NCI-H82 (cell line): ENCODE measurements at regions not wholly inside any gene's neighbourhood (a gene's known extent, or its start where the extent isn't known, plus 50 kb on each side); places are given as distances from the start of the nearest gene placed in this dataset.

Source experiments
- DNase-seq: peaks from one replicate; lab custom pipeline; 2025; lab: John Stamatoyannopoulos, UW

DNA sequence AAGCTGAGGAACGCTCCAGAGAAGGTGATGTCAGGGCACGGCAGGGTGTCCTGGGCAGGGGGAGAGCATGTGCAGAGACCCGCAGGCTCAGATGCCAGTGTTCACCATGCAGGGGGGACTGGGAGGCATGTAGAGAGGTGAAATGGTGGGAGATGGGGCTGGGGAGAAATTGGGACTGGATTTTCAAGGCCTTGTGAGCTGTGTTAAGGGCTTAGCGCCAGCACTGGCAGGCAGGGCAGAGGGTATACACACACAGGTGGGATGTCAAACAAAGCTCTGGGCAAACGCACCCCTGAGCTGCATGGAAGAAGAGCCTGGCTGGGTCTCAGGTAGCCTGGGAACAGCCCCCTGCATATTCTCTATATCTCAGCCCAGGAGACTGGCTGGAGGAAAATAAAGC, 282.7 kb downstream of the SHQ1 start:
- DNase-seq: no peak

DNA sequence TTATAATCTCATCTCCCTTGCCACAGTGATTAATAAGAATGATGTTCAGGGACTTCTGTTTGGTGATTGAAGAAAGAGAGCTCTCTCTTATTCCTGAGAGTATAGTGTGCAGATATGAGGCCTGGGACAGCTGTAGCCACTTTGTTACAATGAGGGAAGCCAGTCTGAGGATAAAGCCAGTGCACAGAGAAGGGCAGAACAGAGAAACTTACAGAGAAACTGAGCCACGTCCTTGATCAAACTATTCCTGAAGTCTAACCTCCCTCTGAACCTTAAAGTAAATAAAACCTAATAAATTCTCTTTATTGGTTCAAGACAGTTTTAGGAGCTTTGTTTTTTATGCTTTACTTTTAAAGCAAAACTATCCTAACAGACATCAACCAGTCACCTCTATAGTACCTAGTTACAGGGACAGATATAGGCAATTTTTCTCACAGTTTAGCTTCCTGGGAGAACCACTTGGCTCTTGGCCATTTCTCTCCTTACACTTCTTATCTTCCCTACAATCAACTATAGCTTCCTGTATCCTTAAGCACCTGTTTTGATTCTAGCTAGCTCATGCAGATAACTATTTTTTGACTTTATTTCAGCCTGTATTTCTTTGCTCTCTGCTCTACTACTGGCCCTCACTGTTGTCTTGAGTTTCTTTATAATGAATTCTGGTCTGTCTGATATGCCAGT, 284.4 kb downstream of the SHQ1 start:
- DNase-seq: no peak

GRCh38 chr3:72560846-72561675, 287.2 kb downstream of the SHQ1 start:
- no peak for DNase-seq

GRCh38 chr3:72559385-72559784, 288.9 kb downstream of the SHQ1 start:
- DNase-seq: no peak

GRCh38 chr3:72558001-72558400, 290.2 kb downstream of the SHQ1 start:
- DNase-seq: no peak

DNA sequence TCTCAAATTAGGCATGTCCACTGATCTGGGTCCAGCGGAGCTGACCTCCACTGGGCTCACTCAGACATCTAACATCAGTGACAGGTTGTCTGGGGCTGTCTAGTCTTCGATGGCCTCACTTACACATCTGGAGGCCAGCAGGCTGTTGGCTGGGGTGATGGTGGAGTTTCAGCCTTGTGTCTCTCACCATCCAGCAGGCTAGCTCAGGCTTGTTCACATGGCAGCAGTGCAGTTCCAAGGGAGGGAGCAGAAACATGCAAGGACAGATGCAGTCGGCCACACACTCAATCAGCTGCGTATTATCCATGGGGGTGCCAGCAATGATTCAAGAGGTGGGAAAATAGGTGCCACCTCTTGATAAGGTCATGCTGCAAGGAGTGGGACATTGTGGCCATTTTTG, 292.5 kb downstream of the SHQ1 start:
- DNase-seq: no peak

- no peak for DNase-seq
These were observed 293.6 kb downstream of the SHQ1 start for GRCh38 chr3:72554689-72555088.

DNA sequence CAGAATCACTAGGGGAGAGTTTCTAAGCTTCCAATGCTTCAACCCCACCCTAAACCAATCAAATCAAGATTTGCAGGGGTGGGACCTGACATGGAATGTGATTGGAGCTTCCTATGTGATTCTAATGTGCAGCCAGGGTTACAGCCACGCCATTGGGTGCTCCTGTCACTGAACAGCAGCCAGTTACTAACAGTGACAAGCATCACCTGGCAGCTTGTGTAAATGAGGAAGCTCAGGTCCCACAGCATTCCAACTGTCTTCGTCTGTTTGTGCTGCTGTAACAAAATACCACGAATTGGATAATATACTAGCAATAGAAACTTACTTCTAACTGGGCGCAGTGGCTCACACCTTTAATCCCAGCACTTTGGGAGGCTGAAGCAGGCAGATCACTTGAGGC, 294.9 kb downstream of the SHQ1 start:
- DNase-seq: peak; percentile 17

GRCh38 chr3:72550582-72551262, 297.5 kb downstream of the SHQ1 start:
- DNase-seq: peak; percentile 40

DNA sequence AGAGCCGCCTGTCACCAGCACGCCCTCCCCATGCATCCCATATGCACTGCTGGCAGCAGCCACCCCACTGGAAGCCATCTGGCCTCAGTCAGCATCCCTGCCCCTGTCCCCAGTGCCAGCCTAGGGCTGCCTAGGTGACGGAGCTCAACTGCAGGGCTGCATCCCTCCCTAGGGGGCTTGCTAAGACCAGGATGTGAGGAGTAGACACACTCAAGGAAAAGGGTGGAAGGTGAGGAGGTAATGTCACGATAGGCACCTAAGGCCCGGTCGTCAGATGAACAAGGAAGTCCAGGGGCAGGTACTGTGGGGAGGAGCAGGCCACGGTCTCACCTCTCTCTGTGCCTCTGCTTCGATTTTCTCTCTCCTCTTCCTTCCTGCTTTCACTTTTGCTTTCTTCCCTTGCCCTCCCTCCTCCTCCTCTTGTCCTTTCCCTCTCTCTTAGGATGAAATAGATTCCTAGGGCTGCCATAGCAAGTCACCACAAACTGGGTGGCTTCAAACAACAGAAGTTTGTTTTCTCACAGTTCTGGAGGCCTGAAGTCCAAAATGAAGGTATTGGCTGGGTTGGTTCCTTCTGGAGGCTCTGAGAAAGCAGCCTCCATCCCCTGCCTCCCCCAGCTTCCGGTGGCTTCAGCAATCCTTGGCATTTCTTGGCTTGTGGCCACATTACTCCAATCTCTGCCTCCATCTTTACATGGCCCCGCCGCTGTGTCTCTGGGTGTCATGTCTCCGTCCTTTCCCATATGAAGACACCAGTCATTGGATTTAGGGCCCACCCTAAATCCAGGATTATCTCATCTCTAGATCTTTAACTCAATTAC, 298.3 kb downstream of the SHQ1 start:
- peak; percentile 70 for DNase-seq

DNA sequence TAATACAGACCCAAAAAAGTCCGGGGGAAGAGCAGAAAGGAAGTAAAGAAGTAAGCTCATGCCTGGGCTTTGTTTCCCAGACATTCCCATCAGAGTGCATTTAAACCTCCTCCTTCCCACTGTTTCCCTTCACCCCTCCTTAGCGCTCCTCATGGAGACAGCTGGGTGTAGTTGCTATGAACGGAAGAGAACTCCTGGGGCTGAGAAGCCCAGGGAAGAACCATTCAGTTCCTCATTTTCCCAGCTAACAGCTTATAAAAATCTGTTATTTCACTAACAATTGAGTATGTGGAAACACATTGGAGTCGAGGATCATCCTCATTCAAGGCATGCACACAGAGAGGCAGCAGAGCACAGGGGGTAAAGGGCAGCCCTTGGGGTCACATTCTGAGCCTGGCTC, 299.3 kb downstream of the SHQ1 start:
- DNase-seq: no peak

DNA sequence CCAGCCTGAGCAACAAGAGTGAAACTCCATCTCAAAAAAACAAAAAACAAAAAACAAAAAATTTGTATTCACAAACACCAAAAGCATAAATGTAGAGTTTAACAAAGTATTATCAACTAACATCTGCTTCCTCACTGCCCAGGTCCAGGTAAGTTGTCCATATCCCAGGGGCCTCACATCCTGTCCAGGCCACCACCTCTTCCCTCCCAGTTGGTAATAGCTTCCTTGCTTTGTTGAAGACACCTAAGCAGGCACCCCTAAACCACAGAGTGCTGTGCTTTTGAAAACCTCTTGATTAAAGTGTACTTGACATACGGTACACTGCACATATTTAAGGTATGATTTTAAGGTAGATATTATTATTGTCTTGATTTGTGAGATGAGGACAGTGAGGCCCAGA, 299.8 kb downstream of the SHQ1 start:
- no peak for DNase-seq

DNA sequence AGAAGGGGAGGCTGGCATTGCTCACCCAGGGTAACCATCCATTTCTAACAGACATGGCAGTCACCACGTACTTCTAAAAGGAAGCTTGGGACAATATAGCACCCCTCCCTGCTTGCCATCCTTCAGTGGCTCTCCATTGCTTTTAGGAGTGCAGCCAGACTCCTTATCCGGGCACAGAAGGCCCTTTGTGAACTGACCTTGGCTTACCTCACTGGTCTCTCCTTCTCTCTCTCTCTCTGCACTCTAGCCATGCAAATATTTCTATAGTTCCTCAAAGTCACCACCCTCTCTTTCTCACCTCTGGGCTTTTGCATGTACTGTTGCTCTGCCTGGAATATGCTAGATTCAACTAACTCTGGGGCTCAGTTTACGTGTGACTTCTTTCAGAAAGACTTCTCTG, 301.1 kb downstream of the SHQ1 start:
- DNase-seq: no peak

GRCh38 chr3:72544239-72544638, 304.0 kb downstream of the SHQ1 start:
- no peak for DNase-seq

- no peak for DNase-seq
These were observed 305.0 kb downstream of the SHQ1 start for GRCh38 chr3:72543246-72543645.

DNA sequence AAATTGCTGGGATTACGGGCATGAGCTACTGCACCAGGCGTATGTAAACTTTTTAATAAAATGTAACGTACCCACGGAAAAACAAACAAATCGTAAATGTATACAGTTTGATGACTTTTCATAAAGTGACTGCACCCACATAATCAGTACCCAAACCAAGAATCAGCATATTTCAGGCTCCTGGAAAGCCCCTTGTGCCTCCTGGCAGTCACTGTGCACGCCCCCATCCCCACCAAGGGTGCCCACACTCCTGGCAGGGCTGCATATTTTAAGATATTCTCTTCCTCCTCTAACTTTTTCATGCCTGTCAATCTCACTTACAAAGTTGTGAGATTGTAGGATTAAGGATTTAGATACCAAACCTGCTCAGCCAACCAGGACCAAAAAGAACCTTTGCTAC, 305.5 kb downstream of the SHQ1 start:
- DNase-seq: no peak

GRCh38 chr3:72539856-72540255, 308.4 kb downstream of the SHQ1 start:
- DNase-seq: no peak

GRCh38 chr3:72538070-72538745, 310.0 kb downstream of the SHQ1 start:
- no peak for DNase-seq

GRCh38 chr3:72537448-72537847, 310.8 kb downstream of the SHQ1 start:
- no peak for DNase-seq

DNA sequence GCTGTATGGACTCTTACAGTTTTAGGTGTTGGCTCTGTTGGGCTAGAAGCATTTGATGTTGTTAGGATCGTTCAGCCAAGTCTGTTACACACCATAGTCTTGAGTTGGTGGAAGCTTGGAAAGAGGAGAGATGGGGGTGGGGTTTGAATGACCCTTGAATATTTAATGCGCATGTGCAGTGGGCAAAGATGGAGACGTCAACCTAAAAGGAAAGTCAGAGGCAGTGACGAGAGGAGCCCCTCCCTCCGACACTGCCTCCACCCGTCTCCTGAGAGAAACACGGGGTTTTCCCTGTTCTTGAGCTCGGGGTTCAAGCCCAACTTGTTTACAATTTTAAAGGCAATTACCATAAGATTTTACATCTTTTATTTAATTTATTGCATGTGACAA, 311.4 kb downstream of the SHQ1 start:
- DNase-seq: no peak

GRCh38 chr3:72536206-72536877, 311.9 kb downstream of the SHQ1 start:
- no peak for DNase-seq
